Heart right ventricle (tissue), 16 donors: ENCODE measurements at regions not wholly inside any gene's neighbourhood (a gene's known extent, or its start where the extent isn't known, plus 50 kb on each side); places are given as distances from the start of the nearest gene placed in this dataset.

Experiments used
- ATAC-seq, 8 donors: fragments of 200-7000 bp; cut with Tn5 transposase; one replicate each; pipeline ENCODE4 v1.9.1; 2020; ENCODE audit warnings: mild to moderate bottlenecking in 8 of 8, moderate library complexity in 8 of 8, moderate number of reproducible peaks in 1 of 8
- DNase-seq, 2 donors: peaks; one replicate each; pipeline ENCODE4 v3.0.0-alpha.2; 2020
- H3K27ac ChIP-seq, 10 donors: fragments of 200-600 bp; sonication (generic) in 2 of 10; one replicate each; pipeline versions ENCODE4 v1.5.0 to v1.8.0; 2020 to 2022; ENCODE audit warnings: mild to moderate bottlenecking in 3 of 10
- H3K27me3 ChIP-seq, 7 donors: fragments of 200-600 bp; one replicate each; pipeline ENCODE4 v1.8.0; 2021 to 2022; ENCODE audit warnings: mild to moderate bottlenecking in 2 of 7
- H3K36me3 ChIP-seq, 9 donors: fragments of 200-600 bp; sonication (generic) in 1 of 9; one replicate each; pipeline versions ENCODE4 v1.5.0 to v1.8.0; 2020 to 2022; ENCODE audit warnings: mild to moderate bottlenecking in 2 of 9
- H3K4me1 ChIP-seq, 9 donors: fragments of 200-600 bp; sonication (generic) in 1 of 9; one replicate each; pipeline versions ENCODE4 v1.5.0 to v1.8.0; 2020 to 2022; ENCODE audit warnings: mild to moderate bottlenecking in 4 of 9
- H3K4me3 ChIP-seq, 10 donors: fragments of 200-600 bp; sonication (generic) in 2 of 10; one replicate each; pipeline versions ENCODE4 v1.5.0 to v1.8.0; 2020 to 2022; ENCODE audit warnings: mild to moderate bottlenecking in 7 of 10, moderate library complexity in 2 of 10
- H3K9me3 ChIP-seq, 11 donors: fragments of 200-600 bp in 10 of 11; sonication (generic) in 2 of 11; one replicate each; pipeline versions ENCODE4 v1.5.0 to v1.8.0; 2013 to 2022; ENCODE audit warnings: mild to moderate bottlenecking in 2 of 11, control low read depth in 1 of 11, moderate library complexity in 1 of 11
- CTCF ChIP-seq, 9 donors: fragments of 200-600 bp; sonication (generic) in 2 of 9; IDR thresholded peaks; one replicate each; pipeline versions ENCODE4 v1.5.0 to v1.8.0; 2021 to 2022; ENCODE audit warnings: antibody characterized with exemption in 9 of 9, mild to moderate bottlenecking in 5 of 9, moderate library complexity in 1 of 9
- WGBS, 2 donors: extraction: QIAGEN DNeasy Blood & Tissue Kit; methylation state at CpG; one replicate each; pipeline ENCODE4 v1.1.7; 2013; ENCODE audit warnings: inconsistent platforms in 1 of 2; 5-methylcytosine and 5-hydroxymethylcytosine counted together
- intact Hi-C, 10 donors: fragments of 100-400 bp; cut with DNase I; formaldehyde crosslinking; loops; one replicate each; pipeline versions ENCODE4 v1.11.1 to v1.14.2; 2022
- donor health status: Arrhythmogenic right ventricular cardiomyopathy.
- donor health status: ischemic (EF 13 %, LVEDD 7.1; RV severe dilation, severe dysfunction).
- donor health status: healthy with polysubstance abuse.
- donor health status: DM: no; HTN: yes; CAD: no.
- donor health status: DM: no; HTN: no; CAD: no.
- donor health status: ischemic (EF 25% LVEDD 6.9; RV normal size, moderate dysfunction).
- donor health status: ischemic (EF 25% LVEDD 5.7; RV mildly dilated, moderate dysfunction).
- donor health status: healthy.
- donor health status: DM: yes; HTN: yes; CAD: no.
- donor health status: Ischemic cardiomyopathy.
- donor health status: ischemic (EF 35%, LVEDD 5.7; RV mildly dilated, moderate dysfunction).
- donor health status: nonischemic (EF 11% LVEDD 7.7; RV severe dilation, severe dysfunction).
- donor health status: DM: yes; HTN: yes; CAD: no.
- donor health status: PGD.
- donor health status: ischemic (EF 29% LVEDD 5.4; RV normal size, mild dysfunction).
- donor health status: nonischemic (EF 23%, LVEDD 6.1; RV moderate dilation, normal function).

GRCh38 chr2:64399521-64399920 lies 54.4 kb upstream of the LGALSL start:
- DNase-seq (no peak), ATAC-seq (no peak)
- Histone ChIP-seq H3K36me3 (no peaks in the 10 kb centered on the region), H3K4me3 (no peak overlapping the region), H3K27me3 (no peaks in the 10 kb centered on the region), H3K4me1 (peaks cover 8 to 32% (median 23%) of the 10 kb centered on the region in 9 donors), H3K9me3 (no peaks in the 10 kb centered on the region), H3K27ac (no peak overlapping the region)
- 92 to 98% methylated on average over 2 of the region's 2 CpGs for WGBS, 2 donors
- no peak for TF ChIP-seq CTCF (IDR thresholded peaks at IDR 0.05)
- intact Hi-C loops: no loop called here

- no peak for TF ChIP-seq CTCF (IDR thresholded peaks at IDR 0.05)
- 83 to 88% methylated on average over 4 of the region's 4 CpGs for WGBS, 2 donors
- Histone ChIP-seq H3K36me3 (no peaks in the 10 kb centered on the region), H3K4me3 (no peak overlapping the region), H3K27me3 (no peaks in the 10 kb centered on the region), H3K4me1 (peaks cover 14 to 39% (median 30%) of the 10 kb centered on the region in 9 donors), H3K9me3 (no peaks in the 10 kb centered on the region), H3K27ac (no peak overlapping the region)
- ATAC-seq (no peak), DNase-seq (no peak)
- intact Hi-C loops: loop anchor here in 5 of 10 donors (5.0 to 10.0 kb wide), 5 partner anchors 52 to 68 kb away; partner anchors contain the start of gene LGALSL (in 4 of the 5)
These were observed 53.7 kb upstream of the LGALSL start for GRCh38 chr2:64400105-64400728.

- no peak overlapping the region for H3K27ac ChIP-seq
- ATAC-seq (no peak), DNase-seq (no peak)
- H3K36me3 ChIP-seq: no peaks in the 10 kb centered on the region
- WGBS, 2 donors: 88 to 91% methylated on average over 8 of the region's 8 CpGs
- no peak overlapping the region for H3K4me3 ChIP-seq
- intact Hi-C loops: loop anchor here in 5 of 10 donors (5.0 to 10.0 kb wide), 5 partner anchors 51 to 69 kb away; partner anchors contain the start of gene LGALSL (in 4 of the 5)
- H3K27me3 ChIP-seq: no peaks in the 10 kb centered on the region
- H3K4me1 ChIP-seq: peaks cover 14 to 46% (median 37%) of the 10 kb centered on the region in 9 donors
- no peaks in the 10 kb centered on the region for H3K9me3 ChIP-seq
- TF ChIP-seq CTCF (IDR thresholded peaks at IDR 0.05): no peak
These were observed 53.0 kb upstream of the LGALSL start for GRCh38 chr2:64400733-64401528.

GRCh38 chr2:64401529-64401880 lies 52.5 kb upstream of the LGALSL start:
- no peak for TF ChIP-seq CTCF (IDR thresholded peaks at IDR 0.05)
- intact Hi-C loops: loop anchor here in 5 of 10 donors (5.0 to 10.0 kb wide), 5 partner anchors 51 to 69 kb away; partner anchors contain the start of gene LGALSL (in 4 of the 5)
- H3K9me3 ChIP-seq: no peaks in the 10 kb centered on the region
- WGBS, 2 donors: 83 to 84% methylated on average over 4 of the region's 4 CpGs
- H3K4me3 ChIP-seq: no peak overlapping the region
- ATAC-seq (no peak), DNase-seq (no peak)
- peaks cover 14 to 51% (median 43%) of the 10 kb centered on the region in 9 donors for H3K4me1 ChIP-seq
- H3K27me3 ChIP-seq: no peaks in the 10 kb centered on the region
- H3K36me3 ChIP-seq: no peaks in the 10 kb centered on the region
- no peak overlapping the region for H3K27ac ChIP-seq
